ENCODE measurements at regions not wholly inside any gene's neighbourhood (a gene's known extent, or its start where the extent isn't known, plus 50 kb on each side); places are given as distances from the start of the nearest gene placed in this dataset.

- TF ChIP-seq CTCF (IDR thresholded peaks at IDR 0.05; ENCODE audit: insufficient read depth, low read depth, low read length) (no peak), EZH2 (IDR thresholded peaks at IDR 0.05; ENCODE audit: insufficient read depth, low read length) (no peak)
Observed at GRCh38 chr13:50090211-50090610, 75.0 kb downstream of the KCNRG start.

Measured in astrocyte (in vitro differentiated cells and primary cell).